ENCODE measurements at regions not wholly inside any gene's neighbourhood (a gene's known extent, or its start where the extent isn't known, plus 50 kb on each side); places are given as distances from the start of the nearest gene placed in this dataset.

- Histone ChIP-seq H3K27ac (ENCODE audit: low read depth, low read length) (no peak overlapping the region), H3K4me2 (ENCODE audit: low read length) (no peak overlapping the region), H3K79me2 (ENCODE audit: insufficient read depth, low read length) (no peaks in the 10 kb centered on the region), H3K4me1 (ENCODE audit: control insufficient read depth in 1 of 2, insufficient read depth in 2 of 2, low read length in 2 of 2) (no peaks in the 10 kb centered on the region), H3K4me3 (replicated peaks in 1 of 2; ENCODE audit: low read depth in 1 of 2, low read length in 2 of 2) (no peak overlapping the region), H3K27me3 (ENCODE audit: insufficient read depth, low read length) (no peaks in the 10 kb centered on the region), H3K9me3 (ENCODE audit: control insufficient read depth in 1 of 2, insufficient read depth in 1 of 2, low read depth in 1 of 2, low read length in 2 of 2) (peaks cover under 1 to 25% of the 10 kb centered on the region in 2 experiments; a peak in 2 of 4 replicates), H4K20me1 (ENCODE audit: insufficient read depth) (no peaks in the 10 kb centered on the region), H3K9me2 (ENCODE audit: insufficient read depth) (no peaks in the 10 kb centered on the region), H3K36me3 (ENCODE audit: control insufficient read depth in 1 of 2, insufficient read depth in 2 of 2, low read length in 2 of 2) (no peaks in the 10 kb centered on the region), H3K9ac (ENCODE audit: low read length) (no peak overlapping the region), H2AFZ (ENCODE audit: low read depth, low read length, poor library complexity, severe bottlenecking) (no peak overlapping the region)
- RAD21 ChIA-PET (ENCODE audit: low non-redundant PET in 1 of 2, low total read pairs in 2 of 2, uncharacterized antibody in 2 of 2, unreplicated experiment in 2 of 2) = no interaction called here
- CTCF ChIA-PET = no interaction called here
- ATAC-seq (no peak), DNase-seq (ENCODE audit: low read depth, low spot score) (no peak)
- intact Hi-C loops (cut with micrococcal nuclease) = no loop called here
- TF ChIP-seq ZNF274 (IDR thresholded peaks at IDR 0.05; ENCODE audit: low read depth, low read length) (no peak), POLR2A (IDR thresholded peaks at IDR 0.05; ENCODE audit: borderline replicate concordance, extremely low read depth, insufficient read depth, insufficient read length) (no peak), CBX3 (IDR thresholded peaks at IDR 0.05; ENCODE audit: low read depth) (no peak), JUND (IDR thresholded peaks at IDR 0.05) (no peak), CEBPB (IDR thresholded peaks at IDR 0.05; ENCODE audit: low read depth) (no peak), ZBTB33 (IDR thresholded peaks at IDR 0.05; ENCODE audit: extremely low read depth, insufficient replicate concordance, low read length) (no peak), SP1 (IDR thresholded peaks at IDR 0.05; ENCODE audit: low read depth) (no peak), ELF1 (IDR thresholded peaks at IDR 0.05; ENCODE audit: borderline replicate concordance, low read depth) (no peak), SRF (IDR thresholded peaks at IDR 0.05; ENCODE audit: low read depth) (no peak), EGR1 (IDR thresholded peaks at IDR 0.05; ENCODE audit: low read depth) (no peak), TCF7L2 (IDR thresholded peaks at IDR 0.05; ENCODE audit: borderline replicate concordance, extremely low read depth, insufficient read depth, insufficient read length) (no peak), SIN3A (IDR thresholded peaks at IDR 0.05; ENCODE audit: low read depth) (no peak), FOSL1 (IDR thresholded peaks at IDR 0.05; ENCODE audit: low read depth) (no peak), EZH2 (IDR thresholded peaks at IDR 0.05) (no peak), YY1 (IDR thresholded peaks at IDR 0.05; ENCODE audit: extremely low read depth, insufficient replicate concordance, low read depth, low read length) (no peak), ZFX (IDR thresholded peaks at IDR 0.05) (no peak), POLR2AphosphoS5 (IDR thresholded peaks at IDR 0.05; ENCODE audit: low read depth, low read length) (no peak), EZH2phosphoT487 (IDR thresholded peaks at IDR 0.05; ENCODE audit: borderline replicate concordance) (no peak)
- TF ChIP-seq, protein P1, sequence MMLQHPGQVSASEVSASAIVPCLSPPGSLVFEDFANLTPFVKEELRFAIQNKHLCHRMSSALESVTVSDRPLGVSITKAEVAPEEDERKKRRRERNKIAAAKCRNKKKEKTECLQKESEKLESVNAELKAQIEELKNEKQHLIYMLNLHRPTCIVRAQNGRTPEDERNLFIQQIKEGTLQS (IDR thresholded peaks at IDR 0.05) = no peak
- TF ChIP-seq, protein P2, sequence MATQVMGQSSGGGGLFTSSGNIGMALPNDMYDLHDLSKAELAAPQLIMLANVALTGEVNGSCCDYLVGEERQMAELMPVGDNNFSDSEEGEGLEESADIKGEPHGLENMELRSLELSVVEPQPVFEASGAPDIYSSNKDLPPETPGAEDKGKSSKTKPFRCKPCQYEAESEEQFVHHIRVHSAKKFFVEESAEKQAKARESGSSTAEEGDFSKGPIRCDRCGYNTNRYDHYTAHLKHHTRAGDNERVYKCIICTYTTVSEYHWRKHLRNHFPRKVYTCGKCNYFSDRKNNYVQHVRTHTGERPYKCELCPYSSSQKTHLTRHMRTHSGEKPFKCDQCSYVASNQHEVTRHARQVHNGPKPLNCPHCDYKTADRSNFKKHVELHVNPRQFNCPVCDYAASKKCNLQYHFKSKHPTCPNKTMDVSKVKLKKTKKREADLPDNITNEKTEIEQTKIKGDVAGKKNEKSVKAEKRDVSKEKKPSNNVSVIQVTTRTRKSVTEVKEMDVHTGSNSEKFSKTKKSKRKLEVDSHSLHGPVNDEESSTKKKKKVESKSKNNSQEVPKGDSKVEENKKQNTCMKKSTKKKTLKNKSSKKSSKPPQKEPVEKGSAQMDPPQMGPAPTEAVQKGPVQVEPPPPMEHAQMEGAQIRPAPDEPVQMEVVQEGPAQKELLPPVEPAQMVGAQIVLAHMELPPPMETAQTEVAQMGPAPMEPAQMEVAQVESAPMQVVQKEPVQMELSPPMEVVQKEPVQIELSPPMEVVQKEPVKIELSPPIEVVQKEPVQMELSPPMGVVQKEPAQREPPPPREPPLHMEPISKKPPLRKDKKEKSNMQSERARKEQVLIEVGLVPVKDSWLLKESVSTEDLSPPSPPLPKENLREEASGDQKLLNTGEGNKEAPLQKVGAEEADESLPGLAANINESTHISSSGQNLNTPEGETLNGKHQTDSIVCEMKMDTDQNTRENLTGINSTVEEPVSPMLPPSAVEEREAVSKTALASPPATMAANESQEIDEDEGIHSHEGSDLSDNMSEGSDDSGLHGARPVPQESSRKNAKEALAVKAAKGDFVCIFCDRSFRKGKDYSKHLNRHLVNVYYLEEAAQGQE (IDR thresholded peaks at IDR 0.05; ENCODE audit: low read depth) = no peak
- POLR2A ChIA-PET = no interaction called here
- no TSS peak for BruUV-seq (replicated peaks)
These were observed 510.3 kb upstream of the SETBP1 start for GRCh38 chr18:44170208-44170880.

All from HCT116 (cell line).